ENCODE measurements at regions not wholly inside any gene's neighbourhood (a gene's known extent, or its start where the extent isn't known, plus 50 kb on each side); places are given as distances from the start of the nearest gene placed in this dataset.

DNA sequence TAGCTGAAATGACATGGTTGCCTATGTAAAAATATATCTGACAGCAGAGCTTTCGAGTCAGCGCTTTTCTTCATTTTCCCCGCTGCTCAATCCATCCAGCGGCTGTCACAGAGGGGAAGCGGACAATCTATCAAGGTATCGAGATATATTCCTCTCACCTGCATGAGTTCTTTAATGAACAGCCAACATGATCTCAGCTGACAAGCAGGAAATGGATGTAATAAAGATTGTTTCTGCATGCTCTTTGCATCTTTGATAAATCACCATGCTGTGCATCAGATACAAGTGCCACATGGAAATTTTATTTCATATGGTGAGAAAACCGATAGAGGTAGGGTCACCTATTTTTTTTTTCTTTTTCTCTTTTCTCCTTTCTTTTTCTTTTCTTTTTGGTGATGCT, 602.3 kb upstream of the MMS22L start:
- WGBS, 2 donors: 25 to 40% methylated on average over 7 of the region's 7 CpGs
- Histone ChIP-seq H3K27me3 (no peaks in the 10 kb centered on the region), H3K27ac (no peak overlapping the region), H3K4me1 (no peaks in the 10 kb centered on the region), H3K4me3 (no peak overlapping the region), H3K36me3 (replicated peaks in 1 of 2; ENCODE audit: insufficient read depth in 1 of 2, low read depth in 2 of 2) (no peaks in the 10 kb centered on the region), H3K9me3 (no peaks in the 10 kb centered on the region)
- TF ChIP-seq, protein P1, sequence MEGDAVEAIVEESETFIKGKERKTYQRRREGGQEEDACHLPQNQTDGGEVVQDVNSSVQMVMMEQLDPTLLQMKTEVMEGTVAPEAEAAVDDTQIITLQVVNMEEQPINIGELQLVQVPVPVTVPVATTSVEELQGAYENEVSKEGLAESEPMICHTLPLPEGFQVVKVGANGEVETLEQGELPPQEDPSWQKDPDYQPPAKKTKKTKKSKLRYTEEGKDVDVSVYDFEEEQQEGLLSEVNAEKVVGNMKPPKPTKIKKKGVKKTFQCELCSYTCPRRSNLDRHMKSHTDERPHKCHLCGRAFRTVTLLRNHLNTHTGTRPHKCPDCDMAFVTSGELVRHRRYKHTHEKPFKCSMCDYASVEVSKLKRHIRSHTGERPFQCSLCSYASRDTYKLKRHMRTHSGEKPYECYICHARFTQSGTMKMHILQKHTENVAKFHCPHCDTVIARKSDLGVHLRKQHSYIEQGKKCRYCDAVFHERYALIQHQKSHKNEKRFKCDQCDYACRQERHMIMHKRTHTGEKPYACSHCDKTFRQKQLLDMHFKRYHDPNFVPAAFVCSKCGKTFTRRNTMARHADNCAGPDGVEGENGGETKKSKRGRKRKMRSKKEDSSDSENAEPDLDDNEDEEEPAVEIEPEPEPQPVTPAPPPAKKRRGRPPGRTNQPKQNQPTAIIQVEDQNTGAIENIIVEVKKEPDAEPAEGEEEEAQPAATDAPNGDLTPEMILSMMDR (IDR thresholded peaks at IDR 0.05): no peak
- TF ChIP-seq POLR2A (IDR thresholded peaks at IDR 0.05): no peak
- intact Hi-C loops (cut with DNase I): no loop called here
- DNase-seq (no peak), ATAC-seq (no peak)

DNA sequence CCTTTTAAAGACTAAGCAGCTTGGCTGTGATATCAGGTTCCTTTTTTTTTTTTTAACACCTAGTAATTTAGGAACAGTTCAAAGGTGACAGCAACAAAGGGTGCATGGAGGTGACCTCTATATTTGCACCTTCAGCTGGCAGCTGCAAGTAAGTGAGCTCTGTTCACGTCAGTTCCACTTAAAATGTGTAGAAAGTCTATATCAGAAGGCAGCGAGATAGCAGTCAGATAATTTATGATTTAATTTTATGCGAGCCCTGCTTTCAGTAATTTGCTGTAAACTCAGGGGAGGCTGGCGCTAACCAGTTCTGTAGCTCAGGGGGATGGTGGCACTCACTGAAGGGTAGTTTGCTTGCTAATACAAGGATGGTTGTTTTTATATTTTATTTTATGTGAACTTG, 602.8 kb upstream of the MMS22L start:
- 39 to 50% methylated on average over 4 of the region's 4 CpGs for WGBS, 2 donors
- Histone ChIP-seq H3K27me3 (no peaks in the 10 kb centered on the region), H3K4me3 (no peak overlapping the region), H3K9me3 (no peaks in the 10 kb centered on the region), H3K27ac (no peak overlapping the region), H3K4me1 (no peaks in the 10 kb centered on the region), H3K36me3 (replicated peaks in 1 of 2; ENCODE audit: insufficient read depth in 1 of 2, low read depth in 2 of 2) (no peaks in the 10 kb centered on the region)
- intact Hi-C loops (cut with DNase I): no loop called here
- TF ChIP-seq, protein P1 (IDR thresholded peaks at IDR 0.05): no peak
- TF ChIP-seq POLR2A (IDR thresholded peaks at IDR 0.05): no peak
- no peak for ATAC-seq
- no peak for DNase-seq

DNA sequence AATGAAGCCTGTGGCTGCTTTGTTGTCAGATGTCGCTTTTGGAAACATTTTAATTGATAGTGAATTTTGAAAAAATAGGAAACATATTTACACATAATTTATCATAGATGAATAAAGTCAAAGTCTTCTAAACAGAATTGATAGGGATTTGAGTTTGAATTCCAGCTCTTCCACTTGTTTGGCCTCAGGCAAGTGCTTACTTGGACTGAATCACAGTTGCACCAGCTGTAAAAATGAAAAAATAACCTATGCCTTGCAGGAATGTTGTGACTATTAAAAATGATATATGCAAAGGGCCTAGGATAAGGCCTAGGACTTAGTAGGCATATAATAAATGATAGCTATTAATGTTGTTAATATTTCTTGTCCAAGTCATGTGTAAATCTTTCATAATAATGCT, 618.5 kb upstream of the MMS22L start:
- Histone ChIP-seq H3K27me3 (no peaks in the 10 kb centered on the region), H3K27ac (no peak overlapping the region), H3K4me1 (no peaks in the 10 kb centered on the region), H3K4me3 (no peak overlapping the region), H3K9me3 (no peaks in the 10 kb centered on the region), H3K36me3 (replicated peaks in 1 of 2; ENCODE audit: insufficient read depth in 1 of 2, low read depth in 2 of 2) (no peaks in the 10 kb centered on the region)
- intact Hi-C loops (cut with DNase I): no loop called here
- 65 to 82% methylated on average over 1 of the region's 1 CpG for WGBS, 2 donors
- no peak for DNase-seq
- TF ChIP-seq, protein P1 (IDR thresholded peaks at IDR 0.05): no peak
- no peak for ATAC-seq

DNA sequence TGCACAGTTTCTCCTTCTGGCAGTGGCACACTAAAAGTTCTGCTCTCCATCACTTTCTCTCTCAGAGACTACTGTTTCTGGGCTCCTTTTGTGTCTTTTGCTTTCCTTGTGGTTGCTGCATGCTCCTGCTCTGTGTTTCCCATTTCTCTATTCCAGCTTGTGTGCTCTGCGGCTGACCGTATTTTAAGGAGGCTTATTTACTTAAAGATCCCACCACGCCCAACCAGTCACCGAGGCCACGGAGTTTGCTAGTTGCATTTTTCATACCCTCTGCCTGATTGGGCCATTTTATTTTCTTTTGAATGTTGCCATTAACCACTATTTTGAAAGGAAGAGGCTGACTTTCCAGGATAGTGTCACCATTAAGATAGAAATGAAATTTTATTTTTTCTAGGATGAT, 626.4 kb upstream of the MMS22L start:
- WGBS, 2 donors: 49 to 58% methylated on average over 5 of the region's 5 CpGs
- Histone ChIP-seq H3K4me1 (no peaks in the 10 kb centered on the region), H3K27me3 (no peaks in the 10 kb centered on the region), H3K9me3 (no peaks in the 10 kb centered on the region), H3K27ac (no peak overlapping the region), H3K4me3 (no peak overlapping the region), H3K36me3 (replicated peaks in 1 of 2; ENCODE audit: insufficient read depth in 1 of 2, low read depth in 2 of 2) (no peaks in the 10 kb centered on the region)
- intact Hi-C loops (cut with DNase I): no loop called here
- ATAC-seq (no peak), DNase-seq (no peak)
- TF ChIP-seq, protein P1 (IDR thresholded peaks at IDR 0.05): no peak
- no peak for TF ChIP-seq POLR2A (IDR thresholded peaks at IDR 0.05)

DNA sequence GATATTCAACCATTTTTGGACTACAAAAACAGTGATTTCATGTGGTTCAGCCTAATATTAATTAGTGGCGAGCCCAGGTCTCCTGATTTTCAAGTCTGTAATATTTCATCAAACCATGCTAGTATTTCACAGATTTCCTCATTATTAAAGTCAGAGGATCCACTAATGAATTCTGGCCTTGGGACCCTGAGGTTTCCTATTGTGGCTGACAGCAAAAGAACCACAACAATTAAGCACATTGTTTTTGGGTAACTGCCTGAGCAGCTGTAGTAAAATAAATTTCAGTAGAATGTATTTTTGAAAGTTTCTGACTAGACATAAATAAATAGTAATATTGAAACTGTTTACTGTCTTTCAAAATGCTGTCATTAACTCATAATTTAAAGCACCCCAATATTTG, 630.7 kb upstream of the MMS22L start:
- no peaks in the 10 kb centered on the region for H3K36me3 ChIP-seq (replicated peaks in 1 of 2; ENCODE audit: insufficient read depth in 1 of 2, low read depth in 2 of 2)
- ATAC-seq: no peak
- no peaks in the 10 kb centered on the region for H3K9me3 ChIP-seq
- no peak overlapping the region for H3K27ac ChIP-seq
- 60 to 77% methylated on average over 1 of the region's 1 CpG for WGBS, 2 donors
- no peaks in the 10 kb centered on the region for H3K4me1 ChIP-seq
- no peaks in the 10 kb centered on the region for H3K27me3 ChIP-seq
- intact Hi-C loops (cut with DNase I): no loop called here
- TF ChIP-seq POLR2A (IDR thresholded peaks at IDR 0.05): no peak
- TF ChIP-seq, protein P1 (IDR thresholded peaks at IDR 0.05): no peak
- H3K4me3 ChIP-seq: no peak overlapping the region
- no peak for DNase-seq
